CD4-positive, alpha-beta T cell treated with Interleukin-2 at 100 ng/mL for 4 hours (primary cell): ENCODE measurements at regions not wholly inside any gene's neighbourhood (a gene's known extent, or its start where the extent isn't known, plus 50 kb on each side); places are given as distances from the start of the nearest gene placed in this dataset.
"Not testable (repeated sequence)": the region's sequence is repeated elsewhere in the genome, so short reads cannot be mapped to it uniquely, and the experiment has no call there.

ENCODE experiments used
- DNase-seq: peaks from one replicate; pipeline ENCODE4 v3.0.0-alpha.2; 2020; ENCODE audit warnings: low spot score

GRCh38 chr6:4677011-4677750 lies 99.0 kb upstream of the CDYL start:
- DNase-seq, result no peak

- DNase-seq, result no peak
Measured at GRCh38 chr6:4676016-4676415, 100.2 kb upstream of the CDYL start.

- no peak for DNase-seq
Measured at GRCh38 chr6:4675121-4675520, 101.1 kb upstream of the CDYL start.

- DNase-seq, result no peak
Measured at GRCh38 chr6:4673861-4674260, 102.3 kb upstream of the CDYL start.

- no peak for DNase-seq
Measured at GRCh38 chr6:4672772-4673171, 103.4 kb upstream of the CDYL start.

- DNase-seq, result no peak
Measured at GRCh38 chr6:4671587-4672115, 104.6 kb upstream of the CDYL start.

GRCh38 chr6:4670824-4671409 lies 105.3 kb upstream of the CDYL start:
- no peak for DNase-seq

GRCh38 chr6:4670290-4670689 lies 105.9 kb upstream of the CDYL start:
- no peak for DNase-seq

- DNase-seq, result no peak
Measured at GRCh38 chr6:4668271-4669179, 107.7 kb upstream of the CDYL start.

- DNase-seq, result no peak
Measured at GRCh38 chr6:4667591-4667990, 108.6 kb upstream of the CDYL start.

GRCh38 chr6:4666886-4667513 lies 109.2 kb upstream of the CDYL start:
- DNase-seq, result no peak

GRCh38 chr6:4665489-4666417 lies 110.5 kb upstream of the CDYL start:
- DNase-seq, result no peak

GRCh38 chr6:4664911-4665310 lies 111.3 kb upstream of the CDYL start:
- DNase-seq, result no peak

GRCh38 chr6:4664117-4664626 lies 112.0 kb upstream of the CDYL start:
- no peak for DNase-seq

GRCh38 chr6:4662886-4663285 lies 113.3 kb upstream of the CDYL start:
- DNase-seq, result no peak

- DNase-seq, result no peak
Measured at GRCh38 chr6:4661391-4661790, 114.8 kb upstream of the CDYL start.

GRCh38 chr6:4660377-4661321 lies 115.6 kb upstream of the CDYL start:
- no peak for DNase-seq

GRCh38 chr6:4659719-4660118 lies 116.5 kb upstream of the CDYL start:
- DNase-seq, result not testable (repeated sequence)

GRCh38 chr6:4658486-4658885 lies 117.7 kb upstream of the CDYL start:
- DNase-seq, result no peak

- no peak for DNase-seq
Measured at GRCh38 chr6:4656106-4656505, 120.1 kb upstream of the CDYL start.
